Stimulated activated CD4-positive, alpha-beta T cell treated with anti-CD3 and anti-CD28 coated beads, Interleukin-2, amount 100 ng/mL, for 4 hours (primary cell): ENCODE measurements at regions not wholly inside any gene's neighbourhood (a gene's known extent, or its start where the extent isn't known, plus 50 kb on each side); places are given as distances from the start of the nearest gene placed in this dataset.

Experiments
- DNase-seq: peaks from one replicate; pipeline ENCODE4 v3.0.0-alpha.2; 2020; ENCODE audit warnings: low read depth

DNA sequence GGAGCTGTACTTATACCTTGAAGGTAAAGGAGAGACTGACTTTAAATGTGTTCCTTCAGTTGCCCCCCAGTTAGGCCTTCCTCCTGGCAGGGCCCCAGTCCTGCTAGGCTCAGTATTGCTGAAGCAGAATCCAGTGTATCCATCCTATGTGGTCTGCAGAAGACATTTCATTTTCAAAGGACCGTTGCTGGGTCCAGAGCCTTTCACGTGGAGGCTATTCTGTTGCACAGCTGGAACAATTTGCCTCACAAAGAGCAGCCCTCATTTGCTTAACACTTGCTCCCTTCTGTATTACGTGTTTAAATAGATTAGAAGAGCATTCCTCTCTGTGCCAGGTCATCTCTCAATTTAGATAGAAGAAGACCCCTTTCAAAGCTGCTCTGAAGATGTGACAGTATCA is 78.9 kb upstream of the CFAP20DC start:
- no peak for DNase-seq

- no peak for DNase-seq
These were observed 77.2 kb upstream of the CFAP20DC start for GRCh38 chr3:59127071-59127470.

DNA sequence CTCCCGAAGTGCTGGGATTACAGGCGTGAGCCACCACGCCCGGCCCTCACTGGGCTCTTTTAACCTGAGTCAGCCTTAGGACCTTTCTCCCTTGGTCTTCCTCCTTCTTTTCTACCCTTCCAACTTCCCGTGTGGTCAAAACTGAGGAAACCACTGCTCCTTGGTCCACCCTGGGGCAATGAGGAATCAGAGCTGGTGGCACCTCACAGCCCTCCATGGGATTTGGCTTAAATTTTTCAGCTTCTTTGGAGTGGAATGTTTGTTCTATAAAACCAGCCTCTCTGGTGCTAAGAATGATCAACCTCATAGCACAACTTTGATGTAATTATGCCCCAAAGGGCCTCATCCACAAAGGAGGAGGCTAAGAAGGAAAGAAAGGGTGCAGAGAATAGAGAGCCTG is 76.6 kb upstream of the CFAP20DC start:
- no peak for DNase-seq

GRCh38 chr3:59121346-59122144 is 71.7 kb upstream of the CFAP20DC start:
- no peak for DNase-seq

GRCh38 chr3:59118928-59119327 is 69.1 kb upstream of the CFAP20DC start:
- no peak for DNase-seq

- no peak for DNase-seq
These were observed 67.6 kb upstream of the CFAP20DC start for GRCh38 chr3:59117396-59117795.

DNA sequence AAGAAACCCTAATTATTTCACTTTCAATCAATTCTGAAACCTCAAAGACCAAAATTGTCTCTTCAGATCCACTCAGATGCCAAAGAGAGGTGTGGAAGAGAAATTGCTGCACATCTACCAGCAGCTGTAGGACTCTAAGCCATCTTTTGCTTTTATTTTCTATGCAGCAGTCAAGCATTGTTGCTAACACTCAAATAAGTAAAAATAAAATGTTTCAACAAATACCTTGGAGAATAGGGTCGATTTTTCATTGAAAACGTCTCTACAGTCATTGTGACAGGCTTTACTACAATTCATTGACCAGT is 66.4 kb upstream of the CFAP20DC start:
- DNase-seq: no peak

- no peak for DNase-seq
These were observed 65.8 kb upstream of the CFAP20DC start for GRCh38 chr3:59115364-59116232.

GRCh38 chr3:59107856-59108815 is 58.3 kb upstream of the CFAP20DC start:
- no peak for DNase-seq

DNA sequence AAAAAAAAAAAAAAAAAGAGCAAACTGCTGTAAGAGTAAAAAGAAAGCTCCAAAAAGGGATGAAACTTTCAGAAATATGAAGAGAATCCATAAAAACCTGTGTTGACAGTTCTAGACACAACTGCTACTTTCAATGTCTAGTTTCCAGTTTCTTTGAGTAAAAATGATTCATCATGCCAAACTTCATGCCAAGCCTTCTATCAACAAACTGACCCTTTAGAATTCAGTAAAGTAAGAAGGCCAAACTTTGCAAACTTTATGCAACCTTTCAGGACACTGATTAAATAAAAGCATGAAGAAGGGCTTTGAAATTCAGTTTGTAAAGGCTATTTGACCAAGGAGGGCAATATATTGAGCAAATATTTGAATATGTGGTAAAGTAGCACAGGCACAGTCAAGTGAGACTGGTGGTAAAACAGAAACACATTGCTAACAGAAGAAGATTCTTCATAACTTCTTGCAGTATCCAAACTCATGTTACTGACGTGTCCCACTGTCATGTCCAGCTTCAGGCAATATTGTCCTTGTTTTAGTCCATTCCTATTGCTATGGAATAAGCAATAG is 56.3 kb upstream of the CFAP20DC start:
- DNase-seq: no peak

- no peak for DNase-seq
These were observed 53.7 kb upstream of the CFAP20DC start for GRCh38 chr3:59103552-59103951.

GRCh38 chr3:59101231-59101736 is 51.5 kb upstream of the CFAP20DC start:
- DNase-seq: no peak
